ENCODE measurements at regions not wholly inside any gene's neighbourhood (a gene's known extent, or its start where the extent isn't known, plus 50 kb on each side); places are given as distances from the start of the nearest gene placed in this dataset.

- TF ChIP-seq POLR2A (IDR thresholded peaks at IDR 0.05; ENCODE audit: low read length) (no peak), GATA1 (IDR thresholded peaks at IDR 0.05; ENCODE audit: low read depth, low read length) (no peak)
These were observed 188.6 kb downstream of the SNX18 start for GRCh38 chr5:54705994-54706653.
